GM23338 (cell line): ENCODE measurements at regions not wholly inside any gene's neighbourhood (a gene's known extent, or its start where the extent isn't known, plus 50 kb on each side); places are given as distances from the start of the nearest gene placed in this dataset.

Experiments used
- CREB1 ChIP-seq: fragments of 250-450 bp; sonication (Bioruptor Pico); IDR thresholded peaks from 2 replicates; pipeline ENCODE4 v1.5.0; 2020; ENCODE audit warnings: low read depth, mild to moderate bottlenecking, moderate library complexity
- EZH2 ChIP-seq: fragments of 200-600 bp; sonication (generic); IDR thresholded peaks from one replicate; pipeline ENCODE4 v1.8.0; 2017; ENCODE audit warnings: antibody characterized with exemption, mild to moderate bottlenecking, low read depth; ENCODE audit not compliant: unreplicated experiment
- EZH2phosphoT487 ChIP-seq: fragments of 200-600 bp; sonication (generic); IDR thresholded peaks from one replicate; pipeline ENCODE4 v1.8.1; 2018; ENCODE audit warnings: antibody characterized with exemption; ENCODE audit not compliant: unreplicated experiment
- JUNB ChIP-seq: IDR thresholded peaks from one replicate; pipeline ENCODE4 v1.6.1; 2016; ENCODE audit warnings: antibody characterized with exemption; ENCODE audit not compliant: unreplicated experiment
- NANOG ChIP-seq: IDR thresholded peaks from 2 replicates; pipeline ENCODE4 v1.6.1; 2016; ENCODE audit warnings: antibody characterized with exemption, borderline replicate concordance
- POLR2AphosphoS5 ChIP-seq: IDR thresholded peaks from 2 replicates; pipeline ENCODE4 v1.6.1; 2016; ENCODE audit warnings: antibody characterized with exemption, low read depth
- TF ChIP-seq, protein P1 (sequence below): IDR thresholded peaks from one replicate; pipeline ENCODE4 v1.6.1; 2018; ENCODE audit warnings: antibody characterized with exemption; ENCODE audit not compliant: unreplicated experiment
- TF ChIP-seq, protein P2 (sequence below), 2 experiments: fragments of 200-600 bp in 1 of 2; sonication (generic) in 1 of 2; conservative IDR thresholded peaks; 2 replicates each; pipeline versions ENCODE4 v1.5.1 to v1.6.1; 2016 to 2017; ENCODE audit warnings: antibody characterized with exemption in 2 of 2, low read depth in 2 of 2, mild to moderate bottlenecking in 2 of 2, moderate library complexity in 1 of 2
- TF ChIP-seq, protein P3 (sequence below): fragments of 250-450 bp; sonication (Bioruptor Pico); IDR thresholded peaks from 2 replicates; pipeline ENCODE4 v1.5.0; 2020; ENCODE audit warnings: mild to moderate bottlenecking, moderate library complexity
- TF ChIP-seq, protein P4 (sequence below): IDR thresholded peaks from 2 replicates; pipeline ENCODE4 v1.6.1; 2016; ENCODE audit warnings: antibody characterized with exemption

DNA sequence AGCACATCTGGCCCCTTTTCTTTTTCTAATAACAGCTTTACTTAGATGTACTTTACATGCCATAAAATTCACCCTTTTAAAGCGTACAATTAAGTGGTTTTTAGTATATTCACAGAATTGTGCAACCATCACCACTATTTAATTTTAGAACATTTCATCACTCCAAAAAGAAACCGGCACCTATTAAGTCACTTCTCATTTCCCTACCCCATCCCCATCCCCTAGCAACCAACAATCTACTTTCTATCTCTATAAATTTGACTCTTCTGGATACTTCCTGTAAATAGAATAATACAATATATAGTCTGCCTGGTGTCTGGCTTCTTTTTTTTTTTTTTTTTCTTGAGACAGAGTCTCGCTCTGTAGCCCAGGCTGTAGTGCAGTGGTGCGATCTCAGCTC lies 59.5 kb upstream of the ENAH start:
- TF ChIP-seq, protein P1, sequence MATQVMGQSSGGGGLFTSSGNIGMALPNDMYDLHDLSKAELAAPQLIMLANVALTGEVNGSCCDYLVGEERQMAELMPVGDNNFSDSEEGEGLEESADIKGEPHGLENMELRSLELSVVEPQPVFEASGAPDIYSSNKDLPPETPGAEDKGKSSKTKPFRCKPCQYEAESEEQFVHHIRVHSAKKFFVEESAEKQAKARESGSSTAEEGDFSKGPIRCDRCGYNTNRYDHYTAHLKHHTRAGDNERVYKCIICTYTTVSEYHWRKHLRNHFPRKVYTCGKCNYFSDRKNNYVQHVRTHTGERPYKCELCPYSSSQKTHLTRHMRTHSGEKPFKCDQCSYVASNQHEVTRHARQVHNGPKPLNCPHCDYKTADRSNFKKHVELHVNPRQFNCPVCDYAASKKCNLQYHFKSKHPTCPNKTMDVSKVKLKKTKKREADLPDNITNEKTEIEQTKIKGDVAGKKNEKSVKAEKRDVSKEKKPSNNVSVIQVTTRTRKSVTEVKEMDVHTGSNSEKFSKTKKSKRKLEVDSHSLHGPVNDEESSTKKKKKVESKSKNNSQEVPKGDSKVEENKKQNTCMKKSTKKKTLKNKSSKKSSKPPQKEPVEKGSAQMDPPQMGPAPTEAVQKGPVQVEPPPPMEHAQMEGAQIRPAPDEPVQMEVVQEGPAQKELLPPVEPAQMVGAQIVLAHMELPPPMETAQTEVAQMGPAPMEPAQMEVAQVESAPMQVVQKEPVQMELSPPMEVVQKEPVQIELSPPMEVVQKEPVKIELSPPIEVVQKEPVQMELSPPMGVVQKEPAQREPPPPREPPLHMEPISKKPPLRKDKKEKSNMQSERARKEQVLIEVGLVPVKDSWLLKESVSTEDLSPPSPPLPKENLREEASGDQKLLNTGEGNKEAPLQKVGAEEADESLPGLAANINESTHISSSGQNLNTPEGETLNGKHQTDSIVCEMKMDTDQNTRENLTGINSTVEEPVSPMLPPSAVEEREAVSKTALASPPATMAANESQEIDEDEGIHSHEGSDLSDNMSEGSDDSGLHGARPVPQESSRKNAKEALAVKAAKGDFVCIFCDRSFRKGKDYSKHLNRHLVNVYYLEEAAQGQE, result no peak
- TF ChIP-seq, protein P2, sequence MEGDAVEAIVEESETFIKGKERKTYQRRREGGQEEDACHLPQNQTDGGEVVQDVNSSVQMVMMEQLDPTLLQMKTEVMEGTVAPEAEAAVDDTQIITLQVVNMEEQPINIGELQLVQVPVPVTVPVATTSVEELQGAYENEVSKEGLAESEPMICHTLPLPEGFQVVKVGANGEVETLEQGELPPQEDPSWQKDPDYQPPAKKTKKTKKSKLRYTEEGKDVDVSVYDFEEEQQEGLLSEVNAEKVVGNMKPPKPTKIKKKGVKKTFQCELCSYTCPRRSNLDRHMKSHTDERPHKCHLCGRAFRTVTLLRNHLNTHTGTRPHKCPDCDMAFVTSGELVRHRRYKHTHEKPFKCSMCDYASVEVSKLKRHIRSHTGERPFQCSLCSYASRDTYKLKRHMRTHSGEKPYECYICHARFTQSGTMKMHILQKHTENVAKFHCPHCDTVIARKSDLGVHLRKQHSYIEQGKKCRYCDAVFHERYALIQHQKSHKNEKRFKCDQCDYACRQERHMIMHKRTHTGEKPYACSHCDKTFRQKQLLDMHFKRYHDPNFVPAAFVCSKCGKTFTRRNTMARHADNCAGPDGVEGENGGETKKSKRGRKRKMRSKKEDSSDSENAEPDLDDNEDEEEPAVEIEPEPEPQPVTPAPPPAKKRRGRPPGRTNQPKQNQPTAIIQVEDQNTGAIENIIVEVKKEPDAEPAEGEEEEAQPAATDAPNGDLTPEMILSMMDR (conservative IDR thresholded peaks at IDR 0.05; ENCODE audit: low read depth in 2 of 2), result no peak
- TF ChIP-seq JUNB, result no peak
- no peak for TF ChIP-seq POLR2AphosphoS5
- TF ChIP-seq EZH2, result no peak
- no peak for TF ChIP-seq CREB1 (CRISPR knock-in tag)
- TF ChIP-seq EZH2phosphoT487, result no peak
- TF ChIP-seq, protein P3, sequence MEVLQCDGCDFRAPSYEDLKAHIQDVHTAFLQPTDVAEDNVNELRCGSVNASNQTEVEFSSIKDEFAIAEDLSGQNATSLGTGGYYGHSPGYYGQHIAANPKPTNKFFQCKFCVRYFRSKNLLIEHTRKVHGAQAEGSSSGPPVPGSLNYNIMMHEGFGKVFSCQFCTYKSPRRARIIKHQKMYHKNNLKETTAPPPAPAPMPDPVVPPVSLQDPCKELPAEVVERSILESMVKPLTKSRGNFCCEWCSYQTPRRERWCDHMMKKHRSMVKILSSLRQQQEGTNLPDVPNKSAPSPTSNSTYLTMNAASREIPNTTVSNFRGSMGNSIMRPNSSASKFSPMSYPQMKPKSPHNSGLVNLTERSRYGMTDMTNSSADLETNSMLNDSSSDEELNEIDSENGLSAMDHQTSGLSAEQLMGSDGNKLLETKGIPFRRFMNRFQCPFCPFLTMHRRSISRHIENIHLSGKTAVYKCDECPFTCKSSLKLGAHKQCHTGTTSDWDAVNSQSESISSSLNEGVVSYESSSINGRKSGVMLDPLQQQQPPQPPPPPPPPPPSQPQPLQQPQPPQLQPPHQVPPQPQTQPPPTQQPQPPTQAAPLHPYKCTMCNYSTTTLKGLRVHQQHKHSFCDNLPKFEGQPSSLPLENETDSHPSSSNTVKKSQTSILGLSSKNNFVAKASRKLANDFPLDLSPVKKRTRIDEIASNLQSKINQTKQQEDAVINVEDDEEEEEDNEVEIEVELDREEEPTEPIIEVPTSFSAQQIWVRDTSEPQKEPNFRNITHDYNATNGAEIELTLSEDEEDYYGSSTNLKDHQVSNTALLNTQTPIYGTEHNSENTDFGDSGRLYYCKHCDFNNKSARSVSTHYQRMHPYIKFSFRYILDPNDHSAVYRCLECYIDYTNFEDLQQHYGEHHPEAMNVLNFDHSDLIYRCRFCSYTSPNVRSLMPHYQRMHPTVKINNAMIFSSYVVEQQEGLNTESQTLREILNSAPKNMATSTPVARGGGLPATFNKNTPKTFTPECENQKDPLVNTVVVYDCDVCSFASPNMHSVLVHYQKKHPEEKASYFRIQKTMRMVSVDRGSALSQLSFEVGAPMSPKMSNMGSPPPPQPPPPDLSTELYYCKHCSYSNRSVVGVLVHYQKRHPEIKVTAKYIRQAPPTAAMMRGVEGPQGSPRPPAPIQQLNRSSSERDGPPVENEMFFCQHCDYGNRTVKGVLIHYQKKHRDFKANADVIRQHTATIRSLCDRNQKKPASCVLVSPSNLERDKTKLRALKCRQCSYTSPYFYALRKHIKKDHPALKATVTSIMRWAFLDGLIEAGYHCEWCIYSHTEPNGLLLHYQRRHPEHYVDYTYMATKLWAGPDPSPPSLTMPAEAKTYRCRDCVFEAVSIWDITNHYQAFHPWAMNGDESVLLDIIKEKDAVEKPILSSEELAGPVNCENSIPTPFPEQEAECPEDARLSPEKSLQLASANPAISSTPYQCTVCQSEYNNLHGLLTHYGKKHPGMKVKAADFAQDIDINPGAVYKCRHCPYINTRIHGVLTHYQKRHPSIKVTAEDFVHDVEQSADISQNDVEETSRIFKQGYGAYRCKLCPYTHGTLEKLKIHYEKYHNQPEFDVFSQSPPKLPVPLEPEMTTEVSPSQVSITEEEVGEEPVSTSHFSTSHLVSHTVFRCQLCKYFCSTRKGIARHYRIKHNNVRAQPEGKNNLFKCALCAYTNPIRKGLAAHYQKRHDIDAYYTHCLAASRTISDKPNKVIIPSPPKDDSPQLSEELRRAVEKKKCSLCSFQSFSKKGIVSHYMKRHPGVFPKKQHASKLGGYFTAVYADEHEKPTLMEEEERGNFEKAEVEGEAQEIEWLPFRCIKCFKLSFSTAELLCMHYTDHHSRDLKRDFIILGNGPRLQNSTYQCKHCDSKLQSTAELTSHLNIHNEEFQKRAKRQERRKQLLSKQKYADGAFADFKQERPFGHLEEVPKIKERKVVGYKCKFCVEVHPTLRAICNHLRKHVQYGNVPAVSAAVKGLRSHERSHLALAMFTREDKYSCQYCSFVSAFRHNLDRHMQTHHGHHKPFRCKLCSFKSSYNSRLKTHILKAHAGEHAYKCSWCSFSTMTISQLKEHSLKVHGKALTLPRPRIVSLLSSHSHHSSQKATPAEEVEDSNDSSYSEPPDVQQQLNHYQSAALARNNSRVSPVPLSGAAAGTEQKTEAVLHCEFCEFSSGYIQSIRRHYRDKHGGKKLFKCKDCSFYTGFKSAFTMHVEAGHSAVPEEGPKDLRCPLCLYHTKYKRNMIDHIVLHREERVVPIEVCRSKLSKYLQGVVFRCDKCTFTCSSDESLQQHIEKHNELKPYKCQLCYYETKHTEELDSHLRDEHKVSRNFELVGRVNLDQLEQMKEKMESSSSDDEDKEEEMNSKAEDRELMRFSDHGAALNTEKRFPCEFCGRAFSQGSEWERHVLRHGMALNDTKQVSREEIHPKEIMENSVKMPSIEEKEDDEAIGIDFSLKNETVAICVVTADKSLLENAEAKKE, result no peak
- TF ChIP-seq, protein P4, sequence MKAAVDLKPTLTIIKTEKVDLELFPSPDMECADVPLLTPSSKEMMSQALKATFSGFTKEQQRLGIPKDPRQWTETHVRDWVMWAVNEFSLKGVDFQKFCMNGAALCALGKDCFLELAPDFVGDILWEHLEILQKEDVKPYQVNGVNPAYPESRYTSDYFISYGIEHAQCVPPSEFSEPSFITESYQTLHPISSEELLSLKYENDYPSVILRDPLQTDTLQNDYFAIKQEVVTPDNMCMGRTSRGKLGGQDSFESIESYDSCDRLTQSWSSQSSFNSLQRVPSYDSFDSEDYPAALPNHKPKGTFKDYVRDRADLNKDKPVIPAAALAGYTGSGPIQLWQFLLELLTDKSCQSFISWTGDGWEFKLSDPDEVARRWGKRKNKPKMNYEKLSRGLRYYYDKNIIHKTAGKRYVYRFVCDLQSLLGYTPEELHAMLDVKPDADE, result no peak
- TF ChIP-seq NANOG, result no peak
